HepG2 (cell line): ENCODE measurements at regions not wholly inside any gene's neighbourhood (a gene's known extent, or its start where the extent isn't known, plus 50 kb on each side); places are given as distances from the start of the nearest gene placed in this dataset.

ENCODE experiments used
- CAMTA2 ChIP-seq: sonication (generic); formaldehyde crosslinking; IDR thresholded peaks from 2 replicates; pipeline ENCODE4 v1.4.0; 2020; ENCODE audit warnings: mild to moderate bottlenecking, missing genetic modification reagents, borderline replicate concordance
- CTCF ChIP-seq: sonication (generic); formaldehyde crosslinking; IDR thresholded peaks from 2 replicates; pipeline ENCODE4 v1.5.0; 2020; ENCODE audit warnings: mild to moderate bottlenecking, missing genetic modification reagents, moderate library complexity
- EZH2 ChIP-seq: conservative IDR thresholded peaks from 2 replicates; pipeline ENCODE4 v1.6.1; 2012; ENCODE audit warnings: mild to moderate bottlenecking, low read depth, low read length, moderate library complexity
- FOSL1 ChIP-seq: sonication (generic); formaldehyde crosslinking; IDR thresholded peaks from 2 replicates; pipeline ENCODE4 v1.9.0; 2021; ENCODE audit warnings: missing genetic modification reagents, borderline replicate concordance
- HMG20A ChIP-seq: IDR thresholded peaks from 2 replicates; pipeline ENCODE4 v1.6.1; 2016; ENCODE audit warnings: borderline replicate concordance
- KDM5A ChIP-seq: fragments of 200-600 bp; sonication (generic); IDR thresholded peaks from 2 replicates; pipeline ENCODE4 v1.7.0; 2018; ENCODE audit warnings: antibody characterized with exemption, mild to moderate bottlenecking, low read length, borderline replicate concordance
- PHF8 ChIP-seq: sonication (generic); formaldehyde crosslinking; IDR thresholded peaks from 2 replicates; pipeline ENCODE4 v1.5.0; 2020; ENCODE audit warnings: missing genetic modification reagents
- POLR2AphosphoS5 ChIP-seq: IDR thresholded peaks from 2 replicates; pipeline ENCODE4 v1.6.1; 2012; ENCODE audit warnings: low read depth, low read length
- ZNF558 ChIP-seq: sonication (generic); formaldehyde crosslinking; IDR thresholded peaks from 2 replicates; pipeline ENCODE4 v1.9.0; 2022; ENCODE audit warnings: mild to moderate bottlenecking, missing genetic modification reagents, borderline replicate concordance
- TF ChIP-seq, protein P1 (sequence below): sonication (generic); formaldehyde crosslinking; IDR thresholded peaks from 2 replicates; pipeline ENCODE4 v1.4.0; 2020; ENCODE audit warnings: missing genetic modification reagents

DNA sequence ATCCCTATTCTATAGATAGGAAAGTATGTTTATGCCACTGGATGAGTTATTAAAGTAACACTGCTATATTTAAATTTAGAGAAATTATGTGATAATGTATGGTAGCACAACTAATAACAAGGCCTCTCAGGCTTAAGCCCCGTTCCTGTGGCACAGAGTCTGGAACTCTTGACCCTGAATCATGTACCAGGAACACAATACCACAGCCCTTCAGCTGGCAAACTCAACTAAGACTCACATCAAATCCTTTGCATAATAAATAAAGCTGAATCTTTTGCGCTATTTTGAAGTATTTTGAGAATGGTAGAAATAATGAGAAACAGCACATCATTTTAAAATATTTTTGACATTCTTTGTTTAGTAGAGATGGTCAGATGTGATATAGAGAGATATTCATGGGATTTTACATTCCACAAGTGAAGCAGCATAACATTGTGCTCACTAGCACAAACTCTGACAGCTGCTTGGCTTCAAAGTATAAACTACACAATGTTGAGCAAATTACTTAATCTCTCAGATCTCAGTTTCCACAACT, 478.4 kb upstream of the FAM241A start:
- no peak for TF ChIP-seq PHF8
- TF ChIP-seq, protein P1, sequence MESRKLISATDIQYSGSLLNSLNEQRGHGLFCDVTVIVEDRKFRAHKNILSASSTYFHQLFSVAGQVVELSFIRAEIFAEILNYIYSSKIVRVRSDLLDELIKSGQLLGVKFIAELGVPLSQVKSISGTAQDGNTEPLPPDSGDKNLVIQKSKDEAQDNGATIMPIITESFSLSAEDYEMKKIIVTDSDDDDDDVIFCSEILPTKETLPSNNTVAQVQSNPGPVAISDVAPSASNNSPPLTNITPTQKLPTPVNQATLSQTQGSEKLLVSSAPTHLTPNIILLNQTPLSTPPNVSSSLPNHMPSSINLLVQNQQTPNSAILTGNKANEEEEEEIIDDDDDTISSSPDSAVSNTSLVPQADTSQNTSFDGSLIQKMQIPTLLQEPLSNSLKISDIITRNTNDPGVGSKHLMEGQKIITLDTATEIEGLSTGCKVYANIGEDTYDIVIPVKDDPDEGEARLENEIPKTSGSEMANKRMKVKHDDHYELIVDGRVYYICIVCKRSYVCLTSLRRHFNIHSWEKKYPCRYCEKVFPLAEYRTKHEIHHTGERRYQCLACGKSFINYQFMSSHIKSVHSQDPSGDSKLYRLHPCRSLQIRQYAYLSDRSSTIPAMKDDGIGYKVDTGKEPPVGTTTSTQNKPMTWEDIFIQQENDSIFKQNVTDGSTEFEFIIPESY = no peak
- no peak for TF ChIP-seq KDM5A
- no peak for TF ChIP-seq CTCF (CRISPR knock-in tag)
- no peak for TF ChIP-seq CAMTA2
- no peak for TF ChIP-seq ZNF558 (CRISPR knock-in tag)
- no peak for TF ChIP-seq HMG20A (CRISPR knock-in tag)
- no peak for TF ChIP-seq EZH2
- no peak for TF ChIP-seq FOSL1
- no peak for TF ChIP-seq POLR2AphosphoS5
